Neutrophil (primary cell): ENCODE measurements at regions not wholly inside any gene's neighbourhood (a gene's known extent, or its start where the extent isn't known, plus 50 kb on each side); places are given as distances from the start of the nearest gene placed in this dataset.
"Not testable (repeated sequence)": the region's sequence is repeated elsewhere in the genome, so short reads cannot be mapped to it uniquely, and the experiment has no call there.

Experiments
- H3K27ac ChIP-seq: fragments of 200-600 bp; sonication (generic); 2 replicates; pipeline ENCODE4 v1.5.1; 2016; ENCODE audit warnings: mild to moderate bottlenecking, moderate library complexity
- H3K27me3 ChIP-seq: fragments of 200-600 bp; sonication (generic); 2 replicates; pipeline ENCODE4 v1.6.0; 2016; ENCODE audit warnings: mild to moderate bottlenecking
- H3K36me3 ChIP-seq: fragments of 200-600 bp; sonication (generic); 2 replicates; pipeline ENCODE4 v1.5.1; 2017
- H3K4me1 ChIP-seq, 2 experiments: fragments of 200-600 bp in 1 of 2; sonication (generic) in 1 of 2; 1 replicate in 1 of 2; 2 replicates in 1 of 2; pipeline versions ENCODE4 v1.5.1 to v1.6.1; 2013 to 2016; ENCODE audit warnings: low read depth in 1 of 2, low read length in 1 of 2, mild to moderate bottlenecking in 1 of 2, moderate library complexity in 1 of 2; ENCODE audit not compliant: control insufficient read depth in 1 of 2, insufficient read depth in 1 of 2
- H3K4me3 ChIP-seq, 2 experiments: fragments of 200-600 bp in 1 of 2; sonication (generic) in 1 of 2; 1 replicate in 1 of 2; 2 replicates in 1 of 2; pipeline ENCODE4 v1.5.1; 2013 to 2016; ENCODE audit warnings: low read depth in 1 of 2, low read length in 1 of 2, mild to moderate bottlenecking in 1 of 2, moderate library complexity in 1 of 2
- H3K9me3 ChIP-seq: fragments of 200-600 bp; sonication (generic); 2 replicates; pipeline ENCODE4 v1.5.1; 2016
- TF ChIP-seq, protein P1 (sequence below): fragments of 200-600 bp; sonication (generic); IDR thresholded peaks from 2 replicates; pipeline ENCODE4 v1.5.1; 2016; ENCODE audit warnings: antibody characterized with exemption

DNA sequence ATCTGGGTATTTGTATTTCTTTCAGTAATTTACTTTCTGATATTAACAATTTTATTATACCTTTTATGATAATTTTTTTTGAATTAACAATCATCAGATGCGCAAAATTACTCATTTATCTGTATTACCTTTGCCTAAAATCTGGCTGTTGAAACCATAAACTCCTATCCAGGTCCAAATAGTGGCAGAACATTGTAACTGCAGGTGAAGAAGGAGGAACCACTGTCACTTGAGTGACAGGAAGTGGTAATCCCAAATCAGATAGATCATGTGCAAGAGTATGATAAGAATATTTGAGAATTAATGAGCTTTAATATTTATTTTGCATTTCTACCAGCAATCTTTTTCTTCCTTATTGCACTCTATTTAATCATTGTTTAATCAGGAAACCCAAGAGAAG, 139.3 kb upstream of the TLE4 start:
- Histone ChIP-seq H3K27ac (no peak overlapping the region), H3K9me3 (no peaks in the 10 kb centered on the region), H3K4me3 (no peak overlapping the region), H3K4me1 (no peaks in the 10 kb centered on the region), H3K27me3 (no peaks in the 10 kb centered on the region), H3K36me3 (no peaks in the 10 kb centered on the region)
- TF ChIP-seq, protein P1, sequence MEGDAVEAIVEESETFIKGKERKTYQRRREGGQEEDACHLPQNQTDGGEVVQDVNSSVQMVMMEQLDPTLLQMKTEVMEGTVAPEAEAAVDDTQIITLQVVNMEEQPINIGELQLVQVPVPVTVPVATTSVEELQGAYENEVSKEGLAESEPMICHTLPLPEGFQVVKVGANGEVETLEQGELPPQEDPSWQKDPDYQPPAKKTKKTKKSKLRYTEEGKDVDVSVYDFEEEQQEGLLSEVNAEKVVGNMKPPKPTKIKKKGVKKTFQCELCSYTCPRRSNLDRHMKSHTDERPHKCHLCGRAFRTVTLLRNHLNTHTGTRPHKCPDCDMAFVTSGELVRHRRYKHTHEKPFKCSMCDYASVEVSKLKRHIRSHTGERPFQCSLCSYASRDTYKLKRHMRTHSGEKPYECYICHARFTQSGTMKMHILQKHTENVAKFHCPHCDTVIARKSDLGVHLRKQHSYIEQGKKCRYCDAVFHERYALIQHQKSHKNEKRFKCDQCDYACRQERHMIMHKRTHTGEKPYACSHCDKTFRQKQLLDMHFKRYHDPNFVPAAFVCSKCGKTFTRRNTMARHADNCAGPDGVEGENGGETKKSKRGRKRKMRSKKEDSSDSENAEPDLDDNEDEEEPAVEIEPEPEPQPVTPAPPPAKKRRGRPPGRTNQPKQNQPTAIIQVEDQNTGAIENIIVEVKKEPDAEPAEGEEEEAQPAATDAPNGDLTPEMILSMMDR = no peak

DNA sequence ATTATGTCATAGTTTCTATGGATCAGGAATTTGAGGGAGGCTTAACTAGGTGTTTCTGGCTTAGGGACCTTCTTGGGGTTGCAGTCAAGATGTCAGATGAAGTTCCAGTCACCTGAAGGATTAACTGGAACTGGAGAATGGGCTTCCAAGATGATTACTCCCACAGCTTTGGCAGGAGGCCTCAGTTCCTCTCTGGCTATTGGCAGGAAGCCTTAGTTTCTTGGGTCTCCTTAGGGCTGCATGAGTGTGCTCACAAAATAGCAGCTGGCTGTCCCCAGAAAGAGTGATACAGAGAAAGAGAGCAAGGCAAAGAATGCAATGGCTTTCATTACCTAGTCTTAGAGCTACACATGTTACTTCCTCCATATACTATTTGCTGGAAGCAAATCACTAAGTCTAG, 138.1 kb upstream of the TLE4 start:
- Histone ChIP-seq H3K9me3 (no peaks in the 10 kb centered on the region), H3K36me3 (no peaks in the 10 kb centered on the region), H3K27me3 (peaks cover under 1% of the 10 kb centered on the region), H3K4me3 (no peak overlapping the region), H3K27ac (no peak overlapping the region), H3K4me1 (no peaks in the 10 kb centered on the region)
- TF ChIP-seq, protein P1 = no peak

DNA sequence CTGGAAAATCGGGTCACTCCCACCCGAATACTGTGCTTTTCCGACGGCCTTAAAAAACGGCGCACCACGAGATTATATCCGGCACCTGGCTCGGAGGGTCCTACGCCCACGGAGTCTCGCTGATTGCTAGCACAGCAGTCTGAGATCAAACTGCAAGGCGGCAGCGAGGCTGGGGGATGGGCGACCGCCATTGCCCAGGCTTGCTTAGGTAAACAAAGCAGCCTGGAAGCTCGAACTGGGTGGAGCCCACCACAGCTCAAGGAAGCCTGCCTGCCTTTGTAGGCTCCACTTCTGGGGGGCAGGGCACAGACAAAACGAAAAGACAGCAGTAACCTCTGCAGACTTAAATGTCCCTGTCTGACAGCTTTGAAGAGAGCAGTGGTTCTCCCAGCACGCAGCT, 132.5 kb upstream of the TLE4 start:
- not testable (repeated sequence) for H3K27ac ChIP-seq, H3K27me3 ChIP-seq, H3K4me3 ChIP-seq, H3K36me3 ChIP-seq, H3K4me1 ChIP-seq, H3K9me3 ChIP-seq

DNA sequence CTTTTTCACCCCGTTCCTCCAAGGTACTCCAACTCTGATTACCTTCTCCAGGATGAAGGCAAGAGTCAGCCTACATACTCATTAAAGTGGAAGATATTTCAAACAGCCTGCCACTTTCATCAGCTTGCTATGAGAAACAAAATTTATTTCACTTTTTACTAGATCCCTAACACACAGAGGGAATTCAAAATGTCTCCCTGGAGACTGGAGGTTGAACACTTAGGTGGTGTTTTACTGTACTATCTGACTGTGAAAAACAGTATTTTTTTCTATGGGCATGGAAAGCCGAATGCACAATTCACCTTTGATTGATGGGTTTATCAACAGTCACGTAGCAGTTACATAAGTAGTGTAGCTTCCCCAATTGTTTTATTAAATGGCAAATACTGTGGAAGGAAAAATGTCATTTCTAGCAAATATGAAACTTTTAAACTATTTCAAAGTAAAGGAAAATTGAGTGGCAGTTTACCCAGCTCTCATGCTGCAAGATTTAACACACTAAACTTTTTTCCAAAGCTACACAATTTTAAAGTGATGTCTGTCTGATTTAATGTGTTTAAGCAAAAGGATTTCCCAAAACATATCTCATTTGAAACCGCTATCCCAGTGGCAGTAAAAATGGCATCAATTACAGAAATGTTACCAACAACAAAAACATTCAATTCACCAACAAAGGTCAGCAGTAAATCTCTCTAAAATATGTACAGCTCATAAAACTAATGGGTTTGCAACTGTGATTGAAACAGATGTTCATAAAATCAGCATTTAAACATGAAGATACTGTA, 125.0 kb upstream of the TLE4 start:
- H3K4me3 ChIP-seq = no peak overlapping the region
- no peaks in the 10 kb centered on the region for H3K36me3 ChIP-seq
- H3K27ac ChIP-seq = no peak overlapping the region
- H3K4me1 ChIP-seq = no peaks in the 10 kb centered on the region
- TF ChIP-seq, protein P1 = no peak
- H3K27me3 ChIP-seq = no peaks in the 10 kb centered on the region
- H3K9me3 ChIP-seq = no peaks in the 10 kb centered on the region

DNA sequence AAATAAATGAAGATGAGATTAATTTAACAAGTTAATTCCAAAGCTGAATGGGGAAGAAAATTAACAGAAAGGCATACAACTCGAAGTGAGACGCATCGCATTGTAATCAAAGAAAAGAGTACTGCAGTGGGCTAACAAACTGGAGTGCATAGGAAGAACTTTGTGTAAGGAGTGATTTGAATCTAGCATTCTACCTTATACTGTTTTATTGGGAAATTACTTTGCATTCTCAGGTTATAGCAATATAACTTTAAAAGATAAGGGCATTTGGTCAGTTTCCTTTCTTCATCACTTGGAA, 124.5 kb upstream of the TLE4 start:
- TF ChIP-seq, protein P1 = no peak
- no peak overlapping the region for H3K4me3 ChIP-seq
- H3K36me3 ChIP-seq = no peaks in the 10 kb centered on the region
- no peak overlapping the region for H3K27ac ChIP-seq
- no peaks in the 10 kb centered on the region for H3K4me1 ChIP-seq
- H3K9me3 ChIP-seq = no peaks in the 10 kb centered on the region
- H3K27me3 ChIP-seq = no peaks in the 10 kb centered on the region

DNA sequence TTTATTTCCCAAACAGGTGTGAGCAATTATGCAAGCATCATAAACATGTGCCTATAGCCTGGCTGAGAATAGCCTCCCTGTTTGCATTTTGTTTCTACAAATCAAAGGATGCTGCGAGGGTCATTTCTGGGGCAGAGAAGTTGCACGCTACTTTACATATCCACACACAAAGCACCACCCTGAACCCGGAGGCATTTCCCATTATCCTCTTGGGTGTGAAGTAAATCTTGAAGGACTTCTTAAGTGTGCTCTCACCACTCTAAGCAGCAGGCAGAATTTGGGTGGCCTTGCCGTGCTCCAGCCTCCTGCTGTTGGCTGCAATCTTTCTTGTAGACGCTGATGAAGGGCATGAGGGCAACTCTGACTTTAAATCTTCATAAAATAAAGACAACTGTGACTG, 124.0 kb upstream of the TLE4 start:
- Histone ChIP-seq H3K27ac (no peak overlapping the region), H3K36me3 (no peaks in the 10 kb centered on the region), H3K4me1 (no peaks in the 10 kb centered on the region), H3K9me3 (no peaks in the 10 kb centered on the region), H3K27me3 (no peaks in the 10 kb centered on the region), H3K4me3 (no peak overlapping the region)
- TF ChIP-seq, protein P1 = no peak
